ENCODE measurements at regions not wholly inside any gene's neighbourhood (a gene's known extent, or its start where the extent isn't known, plus 50 kb on each side); places are given as distances from the start of the nearest gene placed in this dataset.

DNA sequence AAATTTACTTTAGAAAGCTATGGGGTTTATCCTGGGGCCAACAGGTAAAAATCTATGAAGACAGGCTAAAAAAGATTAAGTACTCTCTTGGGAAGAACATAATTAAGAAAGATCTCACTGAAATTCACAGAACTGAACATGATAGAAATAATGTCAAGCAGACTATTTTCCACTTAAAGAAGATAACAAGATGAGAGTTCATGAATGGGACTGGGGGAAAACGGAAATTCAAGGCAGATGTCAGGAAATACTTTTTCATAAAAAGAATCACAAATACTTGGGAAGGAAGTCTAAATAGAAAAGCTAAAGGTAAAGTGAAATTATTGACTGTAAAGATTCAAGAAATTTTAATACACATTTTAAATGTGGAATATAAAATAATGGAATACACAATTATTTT lies 737.6 kb downstream of the EPHA3 start:
- Mint-ChIP-seq H3K4me1 (ENCODE audit: low read depth) (no peaks in the 10 kb centered on the region), H3K36me3 (ENCODE audit: insufficient read depth) (no peaks in the 10 kb centered on the region), H3K27ac (no peak overlapping the region), H3K4me3 (ENCODE audit: low read depth) (no peak overlapping the region), H3K9me3 (ENCODE audit: low read depth) (no peaks in the 10 kb centered on the region), H3K27me3 (no peaks in the 10 kb centered on the region)
- no peak for DNase-seq (ENCODE audit: low spot score, unreplicated experiment)
- TF ChIP-seq, protein P1, sequence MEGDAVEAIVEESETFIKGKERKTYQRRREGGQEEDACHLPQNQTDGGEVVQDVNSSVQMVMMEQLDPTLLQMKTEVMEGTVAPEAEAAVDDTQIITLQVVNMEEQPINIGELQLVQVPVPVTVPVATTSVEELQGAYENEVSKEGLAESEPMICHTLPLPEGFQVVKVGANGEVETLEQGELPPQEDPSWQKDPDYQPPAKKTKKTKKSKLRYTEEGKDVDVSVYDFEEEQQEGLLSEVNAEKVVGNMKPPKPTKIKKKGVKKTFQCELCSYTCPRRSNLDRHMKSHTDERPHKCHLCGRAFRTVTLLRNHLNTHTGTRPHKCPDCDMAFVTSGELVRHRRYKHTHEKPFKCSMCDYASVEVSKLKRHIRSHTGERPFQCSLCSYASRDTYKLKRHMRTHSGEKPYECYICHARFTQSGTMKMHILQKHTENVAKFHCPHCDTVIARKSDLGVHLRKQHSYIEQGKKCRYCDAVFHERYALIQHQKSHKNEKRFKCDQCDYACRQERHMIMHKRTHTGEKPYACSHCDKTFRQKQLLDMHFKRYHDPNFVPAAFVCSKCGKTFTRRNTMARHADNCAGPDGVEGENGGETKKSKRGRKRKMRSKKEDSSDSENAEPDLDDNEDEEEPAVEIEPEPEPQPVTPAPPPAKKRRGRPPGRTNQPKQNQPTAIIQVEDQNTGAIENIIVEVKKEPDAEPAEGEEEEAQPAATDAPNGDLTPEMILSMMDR (IDR thresholded peaks at IDR 0.05; ENCODE audit: unreplicated experiment): no peak

DNA sequence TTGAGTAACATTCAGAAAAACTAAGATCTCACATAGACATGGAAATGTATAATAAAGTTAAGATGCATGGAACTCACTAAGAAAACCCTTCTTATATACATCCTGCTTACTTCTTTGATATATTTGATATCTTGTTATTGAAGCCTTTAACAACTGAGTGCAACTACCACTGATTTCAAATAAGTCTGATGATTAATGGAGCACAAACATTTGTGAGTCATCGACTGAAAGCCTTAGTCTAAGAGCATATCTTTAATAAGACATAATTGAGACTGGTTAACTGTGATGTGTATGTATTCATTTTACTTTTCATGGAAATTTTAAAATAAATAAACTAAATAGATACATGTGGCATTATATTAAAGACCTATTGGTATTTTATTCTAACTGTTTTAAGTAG lies 740.5 kb downstream of the EPHA3 start:
- no peaks in the 10 kb centered on the region for H3K4me1 Mint-ChIP-seq (ENCODE audit: low read depth)
- DNase-seq (ENCODE audit: low spot score, unreplicated experiment): no peak

DNA sequence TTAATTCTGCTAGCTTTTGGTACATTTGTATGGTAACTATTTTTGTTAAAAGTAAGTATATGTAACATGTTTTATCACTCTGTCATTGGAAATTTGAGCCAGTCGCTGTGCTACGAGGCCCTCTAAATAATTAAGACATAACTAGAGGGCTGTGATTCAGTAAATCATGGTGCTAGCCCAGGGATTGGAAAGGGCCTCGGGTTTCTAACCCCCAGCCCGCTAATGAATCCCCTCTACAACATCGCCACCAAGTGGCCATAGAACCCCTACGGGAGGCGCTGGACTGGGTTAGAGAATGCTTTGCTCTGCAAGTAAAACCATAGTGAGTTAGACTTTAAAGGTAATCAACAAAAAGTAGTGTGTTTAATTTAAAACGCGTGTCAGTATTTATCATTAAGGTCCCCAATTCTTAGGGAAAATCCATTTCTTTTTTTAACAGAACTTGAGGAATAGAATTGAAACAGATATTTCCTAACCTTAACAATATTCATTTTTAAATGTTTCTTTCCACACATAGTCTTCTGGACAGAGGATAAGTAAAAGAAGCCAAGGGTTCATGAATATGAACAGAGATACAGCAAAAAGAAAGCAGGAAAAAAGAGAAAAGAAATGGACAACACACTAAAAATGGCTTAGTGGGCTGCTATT lies 744.7 kb downstream of the EPHA3 start:
- Mint-ChIP-seq H3K9me3 (ENCODE audit: low read depth) (no peaks in the 10 kb centered on the region), H3K27ac (no peak overlapping the region), H3K36me3 (ENCODE audit: insufficient read depth) (no peaks in the 10 kb centered on the region)

More for the DNA sequence above, 740.5 kb downstream of the EPHA3 start:
- Mint-ChIP-seq H3K9me3 (ENCODE audit: low read depth) (no peaks in the 10 kb centered on the region), H3K4me3 (ENCODE audit: low read depth) (no peak overlapping the region), H3K27me3 (no peaks in the 10 kb centered on the region), H3K36me3 (ENCODE audit: insufficient read depth) (no peaks in the 10 kb centered on the region), H3K27ac (no peak overlapping the region)
- TF ChIP-seq, protein P1 (IDR thresholded peaks at IDR 0.05; ENCODE audit: unreplicated experiment): no peak

DNA sequence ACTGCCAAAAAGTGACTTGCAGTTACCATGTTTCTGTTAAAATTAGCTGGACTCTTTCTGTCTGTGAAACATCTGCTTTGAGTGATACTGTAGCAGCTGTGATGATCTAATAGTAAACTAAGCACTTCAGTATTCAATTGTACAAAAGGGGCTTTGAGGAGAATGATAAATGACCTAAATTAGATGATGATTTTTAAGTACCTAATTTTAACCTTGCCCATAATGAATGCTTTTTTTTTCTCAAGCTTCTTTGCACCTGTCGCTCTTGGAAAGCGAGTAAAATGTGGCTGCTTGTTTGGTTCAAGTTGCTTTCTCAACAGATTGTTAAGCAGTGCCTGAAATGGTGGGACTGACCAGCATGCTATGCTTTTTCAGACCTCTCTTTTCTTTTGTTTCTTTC lies 752.3 kb downstream of the EPHA3 start:
- Mint-ChIP-seq H3K36me3 (ENCODE audit: insufficient read depth) (no peaks in the 10 kb centered on the region), H3K27ac (no peak overlapping the region), H3K27me3 (no peaks in the 10 kb centered on the region), H3K9me3 (ENCODE audit: low read depth) (no peaks in the 10 kb centered on the region), H3K4me3 (ENCODE audit: low read depth) (no peak overlapping the region), H3K4me1 (ENCODE audit: low read depth) (no peaks in the 10 kb centered on the region)
- TF ChIP-seq, protein P1 (IDR thresholded peaks at IDR 0.05; ENCODE audit: unreplicated experiment): no peak
- no peak for DNase-seq (ENCODE audit: low spot score, unreplicated experiment)

More for the DNA sequence above, 744.7 kb downstream of the EPHA3 start:
- Mint-ChIP-seq H3K4me3 (ENCODE audit: low read depth) (no peak overlapping the region), H3K4me1 (ENCODE audit: low read depth) (no peaks in the 10 kb centered on the region), H3K27me3 (no peaks in the 10 kb centered on the region)
- DNase-seq (ENCODE audit: low spot score, unreplicated experiment): peak; percentile 67
- TF ChIP-seq, protein P1 (IDR thresholded peaks at IDR 0.05; ENCODE audit: unreplicated experiment): peak; percentile 96

DNA sequence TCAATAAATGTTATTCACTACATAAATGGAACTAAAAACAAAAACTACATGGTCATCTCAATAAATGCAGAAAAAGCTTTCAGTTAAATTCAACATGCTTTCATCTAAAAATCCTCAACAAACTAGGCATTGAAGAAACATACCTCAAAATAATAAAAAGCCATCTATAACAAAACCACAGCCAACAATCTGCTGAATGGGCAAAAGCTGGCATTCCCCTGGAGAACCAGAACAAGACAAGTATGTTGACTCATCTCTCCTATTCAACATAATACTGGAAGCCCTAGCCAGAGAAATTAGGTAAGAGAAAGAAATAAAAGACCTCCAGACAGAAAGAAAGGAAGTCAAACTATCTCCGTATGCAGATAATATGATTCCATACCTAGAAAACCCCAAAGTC lies 759.9 kb downstream of the EPHA3 start:
- no peak for DNase-seq (ENCODE audit: low spot score, unreplicated experiment)
- Mint-ChIP-seq H3K27ac (no peak overlapping the region), H3K4me1 (ENCODE audit: low read depth) (no peaks in the 10 kb centered on the region), H3K36me3 (ENCODE audit: insufficient read depth) (no peaks in the 10 kb centered on the region), H3K27me3 (no peaks in the 10 kb centered on the region), H3K9me3 (ENCODE audit: low read depth) (no peaks in the 10 kb centered on the region), H3K4me3 (ENCODE audit: low read depth) (no peak overlapping the region)
- TF ChIP-seq, protein P1 (IDR thresholded peaks at IDR 0.05; ENCODE audit: unreplicated experiment): no peak
